K562 (cell line): ENCODE measurements at regions not wholly inside any gene's neighbourhood (a gene's known extent, or its start where the extent isn't known, plus 50 kb on each side); places are given as distances from the start of the nearest gene placed in this dataset.

ENCODE experiments used
- ATAC-seq: fragments of 200-7000 bp; cut with Tn5 transposase; 3 replicates; pipeline ENCODE4 v1.9.1; 2020; ENCODE audit warnings: moderate library complexity
- BruUV-seq: library from RNA; stranded (reverse); fragments of 400-500 nt; replicated peaks from 2 replicates; lab custom pipeline; 2021; lab: Mats Ljungman, UMichigan
- CTCF ChIA-PET: fragments of 300-600 bp; formaldehyde crosslinking; extraction: SDS; loops from one replicate; lab custom pipeline; 2021; ENCODE audit warnings: low intra/inter-chr PET ratio; lab: Yijun Ruan, JAX
- POLR2A ChIA-PET: fragments of 300-600, 350-650 bp; sonication (Branson Sonifier 250); formaldehyde crosslinking; extraction: SDS; loops from one replicate; lab custom pipeline; 2021; ENCODE audit warnings: antibody characterized with exemption, inconsistent platforms; lab: Yijun Ruan, JAX
- DNase-seq, 4 experiments: peaks; one replicate each; pipeline versions ENCODE4 v3.0.0 to v3.0.0-alpha.2; 2011 to 2018; ENCODE audit warnings: low spot score in 3 of 4, mixed read lengths in 3 of 4; ENCODE audit errors: extremely low read depth in 1 of 4
- FAIRE-seq: peaks from 2 replicates; lab custom pipeline; 2011; peaks lifted over from hg19 to GRCh38; lab: Jason Lieb, UNC
- H2AFZ ChIP-seq: 2 replicates; pipeline ENCODE4 v1.6.0; 2011; ENCODE audit warnings: low read depth, low read length, control low read depth, inconsistent platforms
- H3K27ac ChIP-seq: fragments of 200-600 bp; 3 replicates; pipeline ENCODE4 v1.8.0; 2011; ENCODE audit warnings: low read depth, mild to moderate bottlenecking, control low read depth, inconsistent platforms, low read length, moderate library complexity, mixed read lengths; ENCODE audit errors: extremely low read depth
- H3K27me3 ChIP-seq, 2 experiments: fragments of 300-600 bp in 1 of 2; 2 replicates in 1 of 2; 3 replicates in 1 of 2; pipeline versions ENCODE4 v1.6.0 to v1.8.0; 2011; ENCODE audit warnings: inconsistent platforms in 2 of 2, low read length in 2 of 2, mild to moderate bottlenecking in 1 of 2, mixed read lengths in 1 of 2, moderate library complexity in 1 of 2; ENCODE audit not compliant: control insufficient read depth in 2 of 2, insufficient read depth in 2 of 2
- H3K36me3 ChIP-seq: fragments of 300-600 bp; 3 replicates; pipeline ENCODE4 v1.8.0; 2011; ENCODE audit warnings: mild to moderate bottlenecking, low read length, inconsistent platforms; ENCODE audit not compliant: control insufficient read depth, insufficient read depth
- H3K4me1 ChIP-seq, 2 experiments: fragments of 200-600 bp in 1 of 2; replicated peaks in 1 of 2; 2 replicates in 1 of 2; 3 replicates in 1 of 2; pipeline versions ENCODE4 v1.5.1 to v1.8.0; 2011; ENCODE audit warnings: inconsistent platforms in 2 of 2, low read length in 2 of 2, mild to moderate bottlenecking in 1 of 2, mixed read lengths in 1 of 2, moderate library complexity in 1 of 2; ENCODE audit not compliant: control insufficient read depth in 2 of 2, insufficient read depth in 2 of 2
- H3K4me2 ChIP-seq: 2 replicates; pipeline ENCODE4 v1.6.1; 2011; ENCODE audit warnings: low read length, control low read depth, inconsistent platforms, mixed read lengths; ENCODE audit not compliant: insufficient read depth
- H3K4me3 ChIP-seq: fragments of 200-600 bp; sonication (generic), shearing (Covaris generic); 2 replicates; pipeline ENCODE4 v1.5.1; 2016; ENCODE audit warnings: control low read depth, inconsistent platforms
- H3K79me2 ChIP-seq: fragments of 200-600 bp; 3 replicates; pipeline ENCODE4 v1.8.0; 2011; ENCODE audit warnings: low read length, inconsistent platforms; ENCODE audit not compliant: control insufficient read depth, insufficient read depth
- H3K9ac ChIP-seq, 2 experiments: 2 replicates each; pipeline versions ENCODE4 v1.6.0 to v1.6.1; 2011; ENCODE audit warnings: low read depth in 2 of 2, low read length in 2 of 2, control low read depth in 1 of 2, inconsistent platforms in 1 of 2, mild to moderate bottlenecking in 1 of 2, mixed read lengths in 1 of 2; ENCODE audit not compliant: insufficient read depth in 1 of 2
- H3K9me1 ChIP-seq: one replicate; pipeline ENCODE4 v1.6.0; 2011; ENCODE audit warnings: inconsistent platforms, mild to moderate bottlenecking, low read length, moderate library complexity; ENCODE audit not compliant: control insufficient read depth, insufficient read depth
- H3K9me3 ChIP-seq: replicated peaks from 2 replicates; pipeline ENCODE4 v1.5.1; 2011; ENCODE audit warnings: low read depth, low read length, inconsistent platforms; ENCODE audit not compliant: control insufficient read depth, insufficient read depth
- H4K20me1 ChIP-seq: replicated peaks from 2 replicates; pipeline ENCODE4 v1.6.1; 2011; ENCODE audit warnings: low read length, inconsistent platforms, mixed read lengths; ENCODE audit not compliant: control insufficient read depth, insufficient read depth
- FUS ChIP-seq: fragments of 200-400 bp; formaldehyde crosslinking; optimal IDR thresholded peaks from 2 replicates; pipeline ENCODE3; 2017; ENCODE audit warnings: low read depth, low read length
- GTF2A2 ChIP-seq: IDR thresholded peaks from 2 replicates; pipeline ENCODE4 v1.6.1; 2016; ENCODE audit warnings: mild to moderate bottlenecking, missing genetic modification characterization, missing compliant biosample characterization
- GTF3C2 ChIP-seq: IDR thresholded peaks from 3 replicates; pipeline ENCODE4 v1.6.1; 2011; ENCODE audit warnings: borderline replicate concordance, mild to moderate bottlenecking, moderate library complexity; ENCODE audit not compliant: insufficient read length; ENCODE audit errors: extremely low read depth
- HBP1 ChIP-seq: fragments of 450-650 bp; formaldehyde crosslinking; IDR thresholded peaks from 2 replicates; pipeline ENCODE4 v1.4.0; 2022; ENCODE audit warnings: missing genetic modification characterization
- OTX1 ChIP-seq: fragments of 450-650 bp; formaldehyde crosslinking; IDR thresholded peaks from 2 replicates; pipeline ENCODE4 v1.4.0; 2022; ENCODE audit warnings: mild to moderate bottlenecking
- SIN3B ChIP-seq: fragments of 450-650 bp; IDR thresholded peaks from 2 replicates; pipeline ENCODE4 v1.6.1; 2017; ENCODE audit warnings: low read depth, mild to moderate bottlenecking, moderate library complexity
- SOX6 ChIP-seq: fragments of 450-650 bp; IDR thresholded peaks from 2 replicates; pipeline ENCODE4 v1.6.1; 2014; ENCODE audit warnings: mild to moderate bottlenecking
- SRSF7 ChIP-seq: fragments of 200-400 bp; formaldehyde crosslinking; optimal IDR thresholded peaks from 2 replicates; pipeline ENCODE3; 2017; ENCODE audit warnings: mild to moderate bottlenecking, low read depth, low read length
- ZNF184 ChIP-seq: sonication (generic); formaldehyde crosslinking; IDR thresholded peaks from 2 replicates; pipeline ENCODE4 v1.5.0; 2020; ENCODE audit warnings: missing genetic modification reagents
- ZNF277 ChIP-seq: fragments of 250-450 bp; sonication (Bioruptor Pico); IDR thresholded peaks from 2 replicates; pipeline ENCODE4 v1.8.0; 2022; ENCODE audit warnings: inconsistent platforms, mild to moderate bottlenecking, moderate library complexity, borderline replicate concordance
- ZNF280A ChIP-seq: fragments of 450-650 bp; IDR thresholded peaks from 2 replicates; pipeline ENCODE4 v1.6.1; 2018; ENCODE audit warnings: mild to moderate bottlenecking, low read depth; ENCODE audit not compliant: partially characterized antibody
- ZNF398 ChIP-seq: fragments of 250-450 bp; sonication (Bioruptor Pico); IDR thresholded peaks from 2 replicates; pipeline ENCODE4 v1.8.0; 2021; ENCODE audit warnings: moderate library complexity, mild to moderate bottlenecking, inconsistent platforms
- ZNF75A ChIP-seq: fragments of 450-650 bp; formaldehyde crosslinking; IDR thresholded peaks from 2 replicates; pipeline ENCODE4 v1.4.0; 2020; ENCODE audit warnings: mild to moderate bottlenecking
- WGBS: fragments of 100-300 bp; shearing (Covaris generic); methylation state at CpG from one replicate; pipeline ENCODE4 v1.1.6; 2016; ENCODE audit warnings: low coverage, mixed read lengths; ENCODE audit not compliant: insufficient coverage; ENCODE audit errors: missing lambda C conversion rate; 5-methylcytosine and 5-hydroxymethylcytosine counted together
- in situ Hi-C: fragments of 300-500 bp; cut with MboI; formaldehyde crosslinking; loops from 4 replicates; pipeline ENCODE4 v1.15.0; 2018; ENCODE audit warnings: inconsistent platforms, mixed read lengths
- intact Hi-C: fragments of 100-400 bp; cut with micrococcal nuclease; formaldehyde crosslinking; loops from 2 replicates; pipeline ENCODE4 v1.14.2; 2022

- TF ChIP-seq ZNF75A (CRISPR knock-in tag), result no peak
These were observed 541.4 kb downstream of the DACH1 start (continued) for GRCh38 chr13:71325556-71325955.

- Histone ChIP-seq H3K79me2 (no peaks in the 10 kb centered on the region), H3K9me3 (no peaks in the 10 kb centered on the region), H3K9ac (no peak overlapping the region), H3K27ac (no peak overlapping the region), H3K4me2 (no peak overlapping the region), H3K4me1 (no peaks in the 10 kb centered on the region), H4K20me1 (no peaks in the 10 kb centered on the region), H3K4me3 (no peak overlapping the region), H3K36me3 (no peaks in the 10 kb centered on the region), H3K9me1 (no peaks in the 10 kb centered on the region), H3K27me3 (no peaks in the 10 kb centered on the region), H2AFZ (no peak overlapping the region)
- DNase-seq (no peak), ATAC-seq (no peak), FAIRE-seq (no peak)
- BruUV-seq, result no TSS peak
- WGBS, result 3% methylated on average over 5 of the region's 5 CpGs
- in situ Hi-C loops (no loop called here), intact Hi-C loops (no loop called here)
- POLR2A ChIA-PET, result no interaction called here
- CTCF ChIA-PET, result no interaction called here
- TF ChIP-seq ZNF280A (no peak), HBP1 (no peak), ZNF398 (CRISPR knock-in tag) (no peak), OTX1 (no peak), SIN3B (no peak), ZNF184 (CRISPR knock-in tag) (no peak), FUS (no peak), SOX6 (no peak), SRSF7 (no peak), GTF3C2 (no peak), ZNF277 (CRISPR knock-in tag) (no peak), GTF2A2 (tag) (no peak)
These were observed 543.7 kb downstream of the DACH1 start for GRCh38 chr13:71323266-71323665.
